Effector memory CD4-positive, alpha-beta T cell (primary cell): ENCODE measurements at regions not wholly inside any gene's neighbourhood (a gene's known extent, or its start where the extent isn't known, plus 50 kb on each side); places are given as distances from the start of the nearest gene placed in this dataset.

Experiments used
- DNase-seq, 3 donors: peaks; one replicate each; pipeline ENCODE4 v3.0.0-alpha.2; 2020
- H3K27ac ChIP-seq: 2 replicates; pipeline ENCODE4 v1.7.0; 2013; ENCODE audit warnings: mild to moderate bottlenecking, low read length, moderate library complexity; ENCODE audit not compliant: insufficient read depth, poor library complexity, severe bottlenecking
- H3K27me3 ChIP-seq: replicated peaks from 2 replicates; pipeline ENCODE4 v1.7.0; 2013; ENCODE audit warnings: mild to moderate bottlenecking, low read length; ENCODE audit not compliant: insufficient read depth, control insufficient read depth, poor library complexity, severe bottlenecking
- H3K36me3 ChIP-seq: 2 replicates; pipeline ENCODE4 v1.7.0; 2013; ENCODE audit warnings: mild to moderate bottlenecking, low read length, moderate library complexity; ENCODE audit not compliant: control insufficient read depth, insufficient read depth
- H3K4me1 ChIP-seq: 2 replicates; pipeline ENCODE4 v1.7.0; 2013; ENCODE audit warnings: low read length, mild to moderate bottlenecking; ENCODE audit not compliant: control insufficient read depth, insufficient read depth, poor library complexity, severe bottlenecking
- H3K4me3 ChIP-seq: 2 replicates; pipeline ENCODE4 v1.7.0; 2013; ENCODE audit warnings: low read length, low read depth, mild to moderate bottlenecking; ENCODE audit not compliant: insufficient read depth, poor library complexity, severe bottlenecking
- H3K9me3 ChIP-seq: 2 replicates; pipeline ENCODE4 v1.7.0; 2013; ENCODE audit warnings: mild to moderate bottlenecking, low read length, moderate library complexity; ENCODE audit not compliant: control insufficient read depth

GRCh38 chrX:15128861-15129260 lies 141.0 kb downstream of the ASB9 start:
- no peak for DNase-seq
- Histone ChIP-seq H3K36me3 (no peaks in the 10 kb centered on the region), H3K27me3 (no peaks in the 10 kb centered on the region), H3K4me3 (no peak overlapping the region), H3K4me1 (no peaks in the 10 kb centered on the region), H3K27ac (no peak overlapping the region), H3K9me3 (no peaks in the 10 kb centered on the region)

GRCh38 chrX:15127010-15127409 lies 142.9 kb downstream of the ASB9 start:
- Histone ChIP-seq H3K4me3 (no peak overlapping the region), H3K9me3 (no peaks in the 10 kb centered on the region), H3K36me3 (no peaks in the 10 kb centered on the region), H3K27ac (no peak overlapping the region), H3K27me3 (no peaks in the 10 kb centered on the region), H3K4me1 (no peaks in the 10 kb centered on the region)
- DNase-seq = no peak

- Histone ChIP-seq H3K36me3 (no peaks in the 10 kb centered on the region), H3K27me3 (no peaks in the 10 kb centered on the region), H3K27ac (no peak overlapping the region), H3K4me1 (no peaks in the 10 kb centered on the region), H3K9me3 (no peaks in the 10 kb centered on the region), H3K4me3 (no peak overlapping the region)
- no peak for DNase-seq
Measured at GRCh38 chrX:15116900-15117299, 153.0 kb downstream of the ASB9 start.

- no peak for DNase-seq
- H3K4me3 ChIP-seq = no peak overlapping the region
- H3K4me1 ChIP-seq = no peaks in the 10 kb centered on the region
- H3K36me3 ChIP-seq = no peaks in the 10 kb centered on the region
- H3K9me3 ChIP-seq = no peaks in the 10 kb centered on the region
- H3K27ac ChIP-seq = no peak overlapping the region
- no peaks in the 10 kb centered on the region for H3K27me3 ChIP-seq
Measured at GRCh38 chrX:15114743-15115566, 154.9 kb downstream of the ASB9 start.

GRCh38 chrX:15107367-15107988 lies 162.4 kb downstream of the ASB9 start:
- no peak overlapping the region for H3K27ac ChIP-seq
- no peaks in the 10 kb centered on the region for H3K36me3 ChIP-seq
- no peaks in the 10 kb centered on the region for H3K27me3 ChIP-seq
- DNase-seq = no peak
- no peaks in the 10 kb centered on the region for H3K4me1 ChIP-seq
- H3K4me3 ChIP-seq = no peak overlapping the region
- no peaks in the 10 kb centered on the region for H3K9me3 ChIP-seq

- no peaks in the 10 kb centered on the region for H3K36me3 ChIP-seq
- H3K27me3 ChIP-seq = no peaks in the 10 kb centered on the region
- H3K4me1 ChIP-seq = no peaks in the 10 kb centered on the region
- H3K27ac ChIP-seq = no peak overlapping the region
- no peak for DNase-seq
- H3K4me3 ChIP-seq = no peak overlapping the region
- H3K9me3 ChIP-seq = no peaks in the 10 kb centered on the region
Measured at GRCh38 chrX:15098505-15098904, 171.4 kb downstream of the ASB9 start.

GRCh38 chrX:15087747-15088146 lies 182.1 kb downstream of the ASB9 start:
- Histone ChIP-seq H3K4me3 (no peak overlapping the region), H3K27me3 (no peaks in the 10 kb centered on the region), H3K4me1 (no peaks in the 10 kb centered on the region), H3K27ac (no peak overlapping the region), H3K9me3 (no peaks in the 10 kb centered on the region), H3K36me3 (no peaks in the 10 kb centered on the region)
- DNase-seq = no peak

- Histone ChIP-seq H3K4me3 (no peak overlapping the region), H3K4me1 (no peaks in the 10 kb centered on the region), H3K27ac (no peak overlapping the region)
Measured at GRCh38 chrX:15073313-15073712, 196.6 kb downstream of the ASB9 start.

GRCh38 chrX:15072880-15073279 lies 197.0 kb downstream of the ASB9 start:
- H3K4me1 ChIP-seq = no peaks in the 10 kb centered on the region
- H3K9me3 ChIP-seq = no peaks in the 10 kb centered on the region
- no peak overlapping the region for H3K4me3 ChIP-seq
- no peaks in the 10 kb centered on the region for H3K36me3 ChIP-seq
- DNase-seq = no peak
- no peaks in the 10 kb centered on the region for H3K27me3 ChIP-seq
- no peak overlapping the region for H3K27ac ChIP-seq

More at GRCh38 chrX:15073313-15073712, 196.6 kb downstream of the ASB9 start:
- Histone ChIP-seq H3K27me3 (no peaks in the 10 kb centered on the region), H3K9me3 (no peaks in the 10 kb centered on the region), H3K36me3 (no peaks in the 10 kb centered on the region)
- DNase-seq = no peak

GRCh38 chrX:15072259-15072658 lies 197.6 kb downstream of the ASB9 start:
- no peaks in the 10 kb centered on the region for H3K9me3 ChIP-seq
- no peaks in the 10 kb centered on the region for H3K27me3 ChIP-seq
- H3K4me1 ChIP-seq = no peaks in the 10 kb centered on the region
- DNase-seq = no peak
- no peak overlapping the region for H3K27ac ChIP-seq
- no peaks in the 10 kb centered on the region for H3K36me3 ChIP-seq
- no peak overlapping the region for H3K4me3 ChIP-seq
